IMR-90 (cell line): ENCODE measurements at regions not wholly inside any gene's neighbourhood (a gene's known extent, or its start where the extent isn't known, plus 50 kb on each side); places are given as distances from the start of the nearest gene placed in this dataset.

Experiments
- BHLHE40 ChIP-seq: fragments of 150-350 bp; IDR thresholded peaks from 2 replicates; pipeline ENCODE4 v1.6.1; 2016; ENCODE audit warnings: mild to moderate bottlenecking, low read depth, low read length
- CEBPB ChIP-seq: IDR thresholded peaks from 2 replicates; pipeline ENCODE4 v1.6.1; 2012; ENCODE audit warnings: low read depth, low read length, improper control_type of control experiment
- CHD1 ChIP-seq: IDR thresholded peaks from 2 replicates; pipeline ENCODE4 v1.6.1; 2012; ENCODE audit warnings: low read depth, low read length, improper control_type of control experiment
- CTCF ChIP-seq: conservative IDR thresholded peaks from 2 replicates; pipeline ENCODE4 v1.5.1; 2012; ENCODE audit warnings: mild to moderate bottlenecking, low read depth, low read length, improper control_type of control experiment
- ELK1 ChIP-seq: fragments of 150-350 bp; IDR thresholded peaks from 2 replicates; pipeline ENCODE4 v1.6.1; 2016; ENCODE audit warnings: low read depth, mild to moderate bottlenecking, low read length, moderate library complexity, borderline replicate concordance
- FOS ChIP-seq: fragments of 150-350 bp; IDR thresholded peaks from 2 replicates; pipeline ENCODE4 v1.6.1; 2016; ENCODE audit warnings: low read depth, low read length
- MAZ ChIP-seq: IDR thresholded peaks from 2 replicates; pipeline ENCODE4 v1.6.1; 2012; ENCODE audit warnings: low read depth, mild to moderate bottlenecking, low read length, improper control_type of control experiment, moderate library complexity, borderline replicate concordance
- MXI1 ChIP-seq: IDR thresholded peaks from 2 replicates; pipeline ENCODE4 v1.6.1; 2012; ENCODE audit warnings: low read depth, mild to moderate bottlenecking, low read length, moderate library complexity, borderline replicate concordance
- NFE2L2 ChIP-seq: fragments of 150-350 bp; IDR thresholded peaks from 2 replicates; pipeline ENCODE4 v1.6.1; 2016; ENCODE audit warnings: low read depth, mild to moderate bottlenecking, low read length
- POLR2A ChIP-seq: IDR thresholded peaks from 2 replicates; pipeline ENCODE4 v1.6.1; 2012; ENCODE audit warnings: mild to moderate bottlenecking, low read depth, low read length
- RCOR1 ChIP-seq: IDR thresholded peaks from 2 replicates; pipeline ENCODE4 v1.6.1; 2012; ENCODE audit warnings: mild to moderate bottlenecking, low read length, improper control_type of control experiment; ENCODE audit not compliant: insufficient replicate concordance
- SMC3 ChIP-seq: fragments of 150-350 bp; IDR thresholded peaks from 2 replicates; pipeline ENCODE4 v1.6.1; 2016; ENCODE audit warnings: low read depth, mild to moderate bottlenecking, antibody characterized with exemption, low read length, moderate library complexity
- USF2 ChIP-seq: fragments of 150-350 bp; IDR thresholded peaks from 2 replicates; pipeline ENCODE4 v1.6.1; 2017; ENCODE audit warnings: mild to moderate bottlenecking, antibody characterized with exemption, low read length, low read depth

GRCh38 chrX:121649417-121649816 lies 602.0 kb downstream of the GLUD2 start:
- TF ChIP-seq CTCF: no peak
- no peak for TF ChIP-seq POLR2A
- TF ChIP-seq USF2: no peak
- TF ChIP-seq ELK1: no peak
- no peak for TF ChIP-seq MXI1
- TF ChIP-seq CEBPB: no peak
- no peak for TF ChIP-seq RCOR1
- no peak for TF ChIP-seq SMC3
- no peak for TF ChIP-seq NFE2L2
- TF ChIP-seq CHD1: no peak
- no peak for TF ChIP-seq FOS
- no peak for TF ChIP-seq MAZ
- no peak for TF ChIP-seq BHLHE40
